ENCODE measurements at regions not wholly inside any gene's neighbourhood (a gene's known extent, or its start where the extent isn't known, plus 50 kb on each side); places are given as distances from the start of the nearest gene placed in this dataset.

DNA sequence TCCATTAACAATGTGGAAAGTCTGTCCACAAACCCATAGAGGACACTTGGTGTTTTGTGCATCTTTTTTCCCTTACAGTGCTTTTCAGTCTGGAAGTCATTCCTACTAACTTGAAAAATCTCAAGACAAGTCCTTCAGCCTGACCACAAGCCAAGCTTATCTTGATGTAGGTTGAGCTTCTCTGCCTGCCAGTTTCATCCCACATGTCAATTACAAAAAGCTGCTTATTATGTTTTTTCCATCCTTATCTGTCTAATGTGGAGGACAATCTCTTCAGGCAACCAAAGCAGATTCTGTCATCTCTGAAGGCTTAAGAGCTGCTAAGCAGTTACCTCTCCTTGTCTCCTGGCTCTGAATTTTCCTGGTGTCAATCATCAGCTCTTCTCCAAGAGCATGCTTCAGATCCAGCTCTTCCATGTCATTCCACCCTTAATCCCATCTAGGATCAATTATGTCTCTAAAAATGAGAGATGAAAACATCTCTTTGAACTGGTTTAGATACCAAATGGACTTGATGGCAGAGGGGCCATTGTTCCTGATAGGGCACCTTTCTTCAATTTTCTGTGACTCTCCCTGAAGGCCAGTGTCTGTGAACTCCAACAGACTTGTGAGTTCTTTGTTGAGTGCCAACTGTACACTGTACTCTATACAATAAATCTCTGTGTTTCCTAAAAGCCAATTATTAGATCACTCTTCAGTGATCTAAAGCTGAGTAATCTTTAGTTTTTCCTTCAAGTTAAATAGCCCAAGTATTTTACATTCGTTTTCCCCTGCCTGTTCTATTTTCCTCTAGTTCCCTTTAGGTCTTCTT is 208.6 kb downstream of the RBM43 start:
- Mint-ChIP-seq H3K4me3 (no peak overlapping the region), H3K9me3 (no peaks in the 10 kb centered on the region), H3K27me3 (ENCODE audit: insufficient read depth, low read depth) (peaks cover 2% of the 10 kb centered on the region), H3K36me3 (no peaks in the 10 kb centered on the region), H3K4me1 (peaks cover 4% of the 10 kb centered on the region), H3K27ac (no peak overlapping the region)
- no peaks in the 10 kb centered on the region for H3K9me3 ChIP-seq (ENCODE audit: low read depth)
- H3K9ac ChIP-seq, result no peak overlapping the region
- DNase-seq (ENCODE audit: low spot score), result no peak
- H3K36me3 ChIP-seq, result no peaks in the 10 kb centered on the region
- H3K4me1 ChIP-seq, result no peaks in the 10 kb centered on the region
- no peaks in the 10 kb centered on the region for H3K79me2 ChIP-seq (ENCODE audit: low read depth)
- TF ChIP-seq, protein P1, sequence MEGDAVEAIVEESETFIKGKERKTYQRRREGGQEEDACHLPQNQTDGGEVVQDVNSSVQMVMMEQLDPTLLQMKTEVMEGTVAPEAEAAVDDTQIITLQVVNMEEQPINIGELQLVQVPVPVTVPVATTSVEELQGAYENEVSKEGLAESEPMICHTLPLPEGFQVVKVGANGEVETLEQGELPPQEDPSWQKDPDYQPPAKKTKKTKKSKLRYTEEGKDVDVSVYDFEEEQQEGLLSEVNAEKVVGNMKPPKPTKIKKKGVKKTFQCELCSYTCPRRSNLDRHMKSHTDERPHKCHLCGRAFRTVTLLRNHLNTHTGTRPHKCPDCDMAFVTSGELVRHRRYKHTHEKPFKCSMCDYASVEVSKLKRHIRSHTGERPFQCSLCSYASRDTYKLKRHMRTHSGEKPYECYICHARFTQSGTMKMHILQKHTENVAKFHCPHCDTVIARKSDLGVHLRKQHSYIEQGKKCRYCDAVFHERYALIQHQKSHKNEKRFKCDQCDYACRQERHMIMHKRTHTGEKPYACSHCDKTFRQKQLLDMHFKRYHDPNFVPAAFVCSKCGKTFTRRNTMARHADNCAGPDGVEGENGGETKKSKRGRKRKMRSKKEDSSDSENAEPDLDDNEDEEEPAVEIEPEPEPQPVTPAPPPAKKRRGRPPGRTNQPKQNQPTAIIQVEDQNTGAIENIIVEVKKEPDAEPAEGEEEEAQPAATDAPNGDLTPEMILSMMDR (IDR thresholded peaks at IDR 0.05), result no peak
- TF ChIP-seq EZH2phosphoT487 (IDR thresholded peaks at IDR 0.05) (no peak), EZH2 (IDR thresholded peaks at IDR 0.05) (no peak)
- no peaks in the 10 kb centered on the region for H4K20me1 ChIP-seq (ENCODE audit: low read depth)
- H3K27ac ChIP-seq, result no peak overlapping the region
- H3K4me2 ChIP-seq, result no peak overlapping the region
- H3K27me3 ChIP-seq, result no peaks in the 10 kb centered on the region
- H3K4me3 ChIP-seq, result no peak overlapping the region
- H3F3A ChIP-seq (ENCODE audit: low read depth), result no peaks in the 10 kb centered on the region
- no peak overlapping the region for H2AFZ ChIP-seq (replicated peaks)

DNA sequence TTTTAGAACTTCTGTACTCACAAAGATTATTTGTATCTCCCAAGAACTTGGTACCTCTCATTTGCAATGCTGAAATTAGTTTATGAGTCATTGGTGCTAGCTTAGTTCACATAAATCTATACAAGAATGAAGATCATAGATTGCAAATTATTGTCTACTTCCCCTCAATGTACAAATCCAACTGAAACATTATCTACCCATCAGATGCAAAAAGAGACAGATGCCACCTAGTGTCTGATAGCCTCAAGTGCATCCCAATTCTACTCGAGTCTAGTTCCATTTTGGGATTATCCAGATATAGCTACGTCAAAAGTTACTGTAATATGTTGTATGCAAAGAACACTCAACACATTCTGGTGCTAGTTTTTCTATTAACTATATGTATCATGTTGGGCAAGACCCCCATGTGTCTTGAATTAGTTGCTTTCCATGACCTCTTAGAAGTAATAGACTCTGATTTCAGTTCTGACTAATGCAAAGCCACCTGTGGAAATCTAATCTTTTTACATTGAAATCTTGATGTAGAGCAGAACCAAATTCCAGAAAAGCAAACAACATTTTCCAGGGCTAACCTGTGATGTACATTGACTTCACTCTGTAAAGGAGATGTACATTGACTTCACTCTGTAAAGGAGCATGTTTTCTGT is 210.0 kb downstream of the RBM43 start:
- no peak overlapping the region for H3K27ac Mint-ChIP-seq
- Histone ChIP-seq H3K27me3 (no peaks in the 10 kb centered on the region), H4K20me1 (ENCODE audit: low read depth) (no peaks in the 10 kb centered on the region), H3K4me2 (no peak overlapping the region), H3K4me1 (no peaks in the 10 kb centered on the region), H3K36me3 (no peaks in the 10 kb centered on the region), H3K79me2 (ENCODE audit: low read depth) (no peaks in the 10 kb centered on the region), H3K27ac (no peak overlapping the region), H3F3A (ENCODE audit: low read depth) (no peaks in the 10 kb centered on the region), H2AFZ (replicated peaks) (no peak overlapping the region), H3K9ac (no peak overlapping the region), H3K4me3 (no peak overlapping the region), H3K9me3 (ENCODE audit: low read depth) (no peaks in the 10 kb centered on the region)
- peaks cover 4% of the 10 kb centered on the region for H3K4me1 Mint-ChIP-seq
- DNase-seq (ENCODE audit: low spot score), result peak; percentile 36
- TF ChIP-seq EZH2phosphoT487 (IDR thresholded peaks at IDR 0.05), result no peak
- TF ChIP-seq EZH2 (IDR thresholded peaks at IDR 0.05), result no peak
- TF ChIP-seq, protein P1 (IDR thresholded peaks at IDR 0.05), result peak; percentile 92
- H3K9me3 Mint-ChIP-seq, result no peaks in the 10 kb centered on the region
- H3K27me3 Mint-ChIP-seq (ENCODE audit: insufficient read depth, low read depth), result peaks cover 6% of the 10 kb centered on the region
- no peak overlapping the region for H3K4me3 Mint-ChIP-seq
- no peaks in the 10 kb centered on the region for H3K36me3 Mint-ChIP-seq

DNA sequence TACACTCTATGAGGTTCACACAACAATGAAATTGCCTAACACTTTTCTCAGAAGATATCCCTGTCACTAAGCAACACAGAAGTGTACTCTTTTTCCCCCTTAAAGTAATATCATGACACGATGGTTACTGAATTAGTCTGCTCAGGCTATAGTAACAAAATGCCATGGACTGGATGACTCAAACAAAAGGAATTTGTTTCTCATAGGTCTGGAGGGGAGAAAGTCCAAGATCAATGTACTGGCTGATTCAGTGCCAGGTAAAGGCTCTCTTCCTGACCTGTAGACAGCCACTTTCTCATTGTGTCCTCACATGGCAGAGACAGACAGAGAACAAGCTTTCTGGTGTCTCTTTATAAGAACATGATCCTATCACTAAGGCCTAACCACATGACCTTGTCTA is 211.9 kb downstream of the RBM43 start:
- H3K4me1 ChIP-seq, result no peaks in the 10 kb centered on the region
- H3K79me2 ChIP-seq (ENCODE audit: low read depth), result no peaks in the 10 kb centered on the region
- Mint-ChIP-seq H3K27ac (no peak overlapping the region), H3K27me3 (ENCODE audit: insufficient read depth, low read depth) (peaks cover 3% of the 10 kb centered on the region), H3K4me3 (no peak overlapping the region), H3K4me1 (peaks cover 4% of the 10 kb centered on the region), H3K9me3 (no peaks in the 10 kb centered on the region), H3K36me3 (peaks cover 2% of the 10 kb centered on the region)
- H4K20me1 ChIP-seq (ENCODE audit: low read depth), result no peaks in the 10 kb centered on the region
- DNase-seq (ENCODE audit: low spot score), result no peak
- no peaks in the 10 kb centered on the region for H3K36me3 ChIP-seq
- no peak overlapping the region for H3K4me2 ChIP-seq
- H2AFZ ChIP-seq (replicated peaks), result no peak overlapping the region
- TF ChIP-seq EZH2phosphoT487 (IDR thresholded peaks at IDR 0.05), result no peak
- no peak for TF ChIP-seq EZH2 (IDR thresholded peaks at IDR 0.05)
- TF ChIP-seq, protein P1 (IDR thresholded peaks at IDR 0.05), result no peak
- H3K27ac ChIP-seq, result no peak overlapping the region
- H3F3A ChIP-seq (ENCODE audit: low read depth), result no peaks in the 10 kb centered on the region
- no peaks in the 10 kb centered on the region for H3K27me3 ChIP-seq
- H3K9me3 ChIP-seq (ENCODE audit: low read depth), result no peaks in the 10 kb centered on the region
- H3K9ac ChIP-seq, result no peak overlapping the region
- no peak overlapping the region for H3K4me3 ChIP-seq
